HG03097 (cell line): ENCODE measurements at regions not wholly inside any gene's neighbourhood (a gene's known extent, or its start where the extent isn't known, plus 50 kb on each side); places are given as distances from the start of the nearest gene placed in this dataset.
"Not testable (repeated sequence)": the region's sequence is repeated elsewhere in the genome, so short reads cannot be mapped to it uniquely, and the experiment has no call there.

Source experiments
- ATAC-seq: cut with Tn5 transposase; IDR thresholded peaks from one replicate; pipeline ENCODE4 v1.9.1; 2021; ENCODE audit not compliant: unreplicated experiment, low FRiP score

- ATAC-seq: no peak
These were observed 83.7 kb upstream of the CTDP1 start for GRCh38 chr18:79595876-79596374.

- no peak for ATAC-seq
These were observed 83.0 kb upstream of the CTDP1 start for GRCh38 chr18:79596446-79597175.

- no peak for ATAC-seq
These were observed 82.3 kb upstream of the CTDP1 start for GRCh38 chr18:79597176-79597830.

- ATAC-seq: no peak
These were observed 81.6 kb upstream of the CTDP1 start for GRCh38 chr18:79597831-79598632.

GRCh38 chr18:79598633-79599175 is 80.9 kb upstream of the CTDP1 start:
- no peak for ATAC-seq

GRCh38 chr18:79599441-79599931 is 80.1 kb upstream of the CTDP1 start:
- ATAC-seq: no peak

- ATAC-seq: no peak
These were observed 79.5 kb upstream of the CTDP1 start for GRCh38 chr18:79600141-79600540.

- ATAC-seq: no peak
These were observed 79.0 kb upstream of the CTDP1 start for GRCh38 chr18:79600596-79600995.

GRCh38 chr18:79601234-79601633 is 78.4 kb upstream of the CTDP1 start:
- no peak for ATAC-seq

- ATAC-seq: no peak
These were observed 76.0 kb upstream of the CTDP1 start for GRCh38 chr18:79603321-79604204.

- ATAC-seq: no peak
These were observed 75.2 kb upstream of the CTDP1 start for GRCh38 chr18:79604205-79604912.

GRCh38 chr18:79604913-79605880 is 74.4 kb upstream of the CTDP1 start:
- ATAC-seq: no peak

GRCh38 chr18:79606071-79606470 is 73.5 kb upstream of the CTDP1 start:
- ATAC-seq: not testable (repeated sequence)

- ATAC-seq: no peak
These were observed 72.8 kb upstream of the CTDP1 start for GRCh38 chr18:79606621-79607331.

- ATAC-seq: no peak
These were observed 72.1 kb upstream of the CTDP1 start for GRCh38 chr18:79607361-79607952.

GRCh38 chr18:79608069-79608468 is 71.5 kb upstream of the CTDP1 start:
- no peak for ATAC-seq

GRCh38 chr18:79608535-79608934 is 71.1 kb upstream of the CTDP1 start:
- no peak for ATAC-seq
